H9 (cell line): ENCODE measurements at regions not wholly inside any gene's neighbourhood (a gene's known extent, or its start where the extent isn't known, plus 50 kb on each side); places are given as distances from the start of the nearest gene placed in this dataset.

Experiments used
- DNase-seq: peaks from one replicate; pipeline ENCODE4 v3.0.0-alpha.2; 2017
- H2AFZ ChIP-seq: one replicate; pipeline ENCODE4 v1.6.1; 2013; ENCODE audit warnings: mild to moderate bottlenecking, low read length, control low read depth, moderate library complexity
- H2AK5ac ChIP-seq: 2 replicates; pipeline ENCODE4 v1.6.1; 2013; ENCODE audit warnings: low read length, control low read depth, mixed read lengths; ENCODE audit not compliant: insufficient read length
- H2BK120ac ChIP-seq: one replicate; pipeline ENCODE4 v1.6.1; 2013; ENCODE audit warnings: low read depth, mild to moderate bottlenecking, low read length, control low read depth, inconsistent platforms; ENCODE audit not compliant: poor library complexity, severe bottlenecking
- H2BK12ac ChIP-seq: 2 replicates; pipeline ENCODE4 v1.6.1; 2013; ENCODE audit warnings: low read length, control low read depth, mixed read lengths, low read depth; ENCODE audit not compliant: insufficient read length
- H2BK15ac ChIP-seq: 2 replicates; pipeline ENCODE4 v1.6.1; 2013; ENCODE audit warnings: low read depth, low read length, control low read depth
- H2BK20ac ChIP-seq: one replicate; pipeline ENCODE4 v1.6.1; 2013; ENCODE audit warnings: low read depth, mild to moderate bottlenecking, low read length, control low read depth, inconsistent platforms; ENCODE audit not compliant: poor library complexity, severe bottlenecking
- H2BK5ac ChIP-seq: 2 replicates; pipeline ENCODE4 v1.6.1; 2013; ENCODE audit warnings: low read length, control low read depth, mixed read lengths; ENCODE audit not compliant: insufficient read length
- H3K14ac ChIP-seq: 2 replicates; pipeline ENCODE4 v1.6.1; 2013; ENCODE audit warnings: low read length, control low read depth; ENCODE audit not compliant: insufficient read depth
- H3K18ac ChIP-seq: 2 replicates; pipeline ENCODE4 v1.6.1; 2013; ENCODE audit warnings: low read depth, mild to moderate bottlenecking, mixed read lengths, low read length, control low read depth; ENCODE audit not compliant: insufficient read length
- H3K23ac ChIP-seq: 2 replicates; pipeline ENCODE4 v1.6.1; 2013; ENCODE audit warnings: low read length, control low read depth, mixed read lengths, low read depth; ENCODE audit not compliant: insufficient read length
- H3K23me2 ChIP-seq: 2 replicates; pipeline ENCODE4 v1.6.1; 2013; ENCODE audit warnings: low read depth, mild to moderate bottlenecking, mixed read lengths, low read length, control low read depth; ENCODE audit not compliant: insufficient read length, poor library complexity, severe bottlenecking
- H3K27ac ChIP-seq: 2 replicates; pipeline ENCODE4 v1.5.1; 2013; ENCODE audit warnings: low read length, control low read depth, mixed read lengths, low read depth; ENCODE audit not compliant: insufficient read length
- H3K27me3 ChIP-seq: 2 replicates; pipeline ENCODE4 v1.6.1; 2013; ENCODE audit warnings: low read length, control low read depth, inconsistent platforms; ENCODE audit not compliant: insufficient read depth
- H3K4ac ChIP-seq: 2 replicates; pipeline ENCODE4 v1.6.1; 2013; ENCODE audit warnings: low read depth, mild to moderate bottlenecking, control low read depth, inconsistent platforms, low read length, moderate library complexity
- H3K4me1 ChIP-seq: 2 replicates; pipeline ENCODE4 v1.6.1; 2013; ENCODE audit warnings: low read length, control low read depth, inconsistent platforms; ENCODE audit not compliant: insufficient read depth
- H3K4me2 ChIP-seq: 2 replicates; pipeline ENCODE4 v1.6.1; 2013; ENCODE audit warnings: low read length, control low read depth, mixed read lengths; ENCODE audit not compliant: insufficient read length, insufficient read depth
- H3K56ac ChIP-seq: 2 replicates; pipeline ENCODE4 v1.6.1; 2013; ENCODE audit warnings: low read depth, mild to moderate bottlenecking, mixed read lengths, low read length, control low read depth; ENCODE audit not compliant: insufficient read length
- H3K79me1 ChIP-seq: 2 replicates; pipeline ENCODE4 v1.6.1; 2013; ENCODE audit warnings: low read depth, mild to moderate bottlenecking, moderate library complexity, low read length, control low read depth, inconsistent platforms; ENCODE audit not compliant: insufficient read depth, poor library complexity, severe bottlenecking
- H3K79me2 ChIP-seq: 2 replicates; pipeline ENCODE4 v1.6.1; 2013; ENCODE audit warnings: low read length, control low read depth, inconsistent platforms; ENCODE audit not compliant: insufficient read depth
- H3K9ac ChIP-seq: 2 replicates; pipeline ENCODE4 v1.6.1; 2013; ENCODE audit warnings: low read length, control low read depth, mixed read lengths; ENCODE audit not compliant: insufficient read length; ENCODE audit errors: extremely low read depth
- H3K9me3 ChIP-seq: one replicate; pipeline ENCODE4 v1.6.1; 2013; ENCODE audit warnings: low read depth, low read length, inconsistent platforms; ENCODE audit not compliant: control insufficient read depth
- H3T11ph ChIP-seq: one replicate; pipeline ENCODE4 v1.6.1; 2013; ENCODE audit warnings: mild to moderate bottlenecking, low read length, control low read depth, inconsistent platforms
- H4K20me1 ChIP-seq: one replicate; pipeline ENCODE4 v1.6.1; 2013; ENCODE audit not compliant: control insufficient read depth, insufficient read length, insufficient read depth
- H4K5ac ChIP-seq: 2 replicates; pipeline ENCODE4 v1.6.1; 2013; ENCODE audit warnings: low read depth, mild to moderate bottlenecking, mixed read lengths, low read length, control low read depth; ENCODE audit not compliant: insufficient read length
- H4K8ac ChIP-seq: replicated peaks from 2 replicates; pipeline ENCODE4 v1.6.1; 2013; ENCODE audit warnings: low read length, control low read depth, mixed read lengths, low read depth; ENCODE audit not compliant: insufficient read length
- H4K91ac ChIP-seq: 2 replicates; pipeline ENCODE4 v1.6.1; 2013; ENCODE audit warnings: low read depth, mild to moderate bottlenecking, moderate library complexity, mixed read lengths, low read length, control low read depth; ENCODE audit not compliant: insufficient read length
- H3K27ac Mint-ChIP-seq, 3 experiments: 2 replicates in 2 of 3; 3 replicates in 1 of 3; pipeline ENCODE4 v1.8.0; 2020 to 2021; ENCODE audit warnings: mixed read lengths in 3 of 3, mild to moderate bottlenecking in 1 of 3, moderate library complexity in 1 of 3
- H3K27me3 Mint-ChIP-seq: 2 replicates; pipeline ENCODE4 v1.8.0; 2021; ENCODE audit warnings: low read depth, mild to moderate bottlenecking, moderate library complexity, mixed read lengths
- H3K36me3 Mint-ChIP-seq, 3 experiments: 2 replicates in 2 of 3; 3 replicates in 1 of 3; pipeline ENCODE4 v1.8.0; 2020 to 2021; ENCODE audit warnings: low read depth in 3 of 3, mixed read lengths in 3 of 3; ENCODE audit not compliant: insufficient read depth in 1 of 3
- H3K4me1 Mint-ChIP-seq, 2 experiments: 2 replicates each; pipeline ENCODE4 v1.8.0; 2020; ENCODE audit warnings: mixed read lengths in 2 of 2
- H3K4me3 Mint-ChIP-seq, 2 experiments: 2 replicates in 1 of 2; 3 replicates in 1 of 2; pipeline ENCODE4 v1.8.0; 2020 to 2021; ENCODE audit warnings: mild to moderate bottlenecking in 2 of 2, mixed read lengths in 2 of 2, moderate library complexity in 1 of 2
- H3K9me3 Mint-ChIP-seq, 2 experiments: 2 replicates in 1 of 2; 3 replicates in 1 of 2; pipeline ENCODE4 v1.8.0; 2020; ENCODE audit warnings: mild to moderate bottlenecking in 2 of 2, mixed read lengths in 2 of 2, moderate library complexity in 1 of 2
- CTCF ChIP-seq: fragments of 200-600 bp; sonication (generic); conservative IDR thresholded peaks from 3 replicates; pipeline ENCODE4 v1.8.0; 2021; ENCODE audit warnings: antibody characterized with exemption, mild to moderate bottlenecking
- WGBS: extraction: QIAGEN DNeasy Blood & Tissue Kit; methylation state at CpG from one replicate; pipeline ENCODE4 v1.1.7; 2013; ENCODE audit warnings: missing lambda C conversion rate, low lambda C conversion rate, mixed read lengths; ENCODE audit not compliant: insufficient read length; ENCODE audit errors: extremely low coverage; 5-methylcytosine and 5-hydroxymethylcytosine counted together

GRCh38 chr3:66642484-66642883, 141.7 kb upstream of the LRIG1 start:
- no CpG with 5 or more reads among the region's 3 CpGs for WGBS

More at GRCh38 chr3:66642484-66642883, 141.7 kb upstream of the LRIG1 start:
- Histone ChIP-seq H2BK20ac (no peak overlapping the region), H4K5ac (no peak overlapping the region), H3K4ac (no peak overlapping the region), H3K9ac (no peak overlapping the region), H3K56ac (no peak overlapping the region), H3K23ac (no peak overlapping the region), H3K23me2 (no peaks in the 10 kb centered on the region), H3K27ac (no peak overlapping the region), H2BK15ac (no peak overlapping the region), H2BK120ac (no peak overlapping the region), H3T11ph (no peak overlapping the region), H3K4me1 (no peaks in the 10 kb centered on the region), H3K27me3 (no peaks in the 10 kb centered on the region), H2BK12ac (no peak overlapping the region), H3K18ac (no peak overlapping the region), H4K91ac (no peak overlapping the region), H3K79me2 (no peaks in the 10 kb centered on the region), H2AK5ac (no peak overlapping the region), H4K8ac (no peak overlapping the region), H3K4me2 (no peak overlapping the region), H2AFZ (no peak overlapping the region), H4K20me1 (no peaks in the 10 kb centered on the region), H2BK5ac (no peak overlapping the region), H3K9me3 (no peaks in the 10 kb centered on the region), H3K14ac (no peak overlapping the region), H3K79me1 (no peaks in the 10 kb centered on the region)
- Mint-ChIP-seq H3K27ac (no peak overlapping the region; a peak in 1 of 7 replicates), H3K9me3 (peaks cover 0 to 8% of the 10 kb centered on the region in 2 experiments; a peak in 4 of 5 replicates), H3K4me3 (no peak overlapping the region), H3K27me3 (no peaks in the 10 kb centered on the region), H3K4me1 (peaks cover 13 to 14% of the 10 kb centered on the region in 2 experiments), H3K36me3 (no peaks in the 10 kb centered on the region; a peak in 1 of 7 replicates)
- TF ChIP-seq CTCF: no peak
- no peak for DNase-seq
